Breast epithelium (tissue), 4 donors: ENCODE measurements at regions not wholly inside any gene's neighbourhood (a gene's known extent, or its start where the extent isn't known, plus 50 kb on each side); places are given as distances from the start of the nearest gene placed in this dataset.

ENCODE experiments used
- DNase-seq, 2 donors: peaks; one replicate each; pipeline ENCODE4 v3.0.0-alpha.2; 2019; ENCODE audit warnings: low spot score in 2 of 2
- H3K27ac ChIP-seq, 2 donors: fragments of 200-600 bp; sonication (generic) in 1 of 2; one replicate each; pipeline ENCODE4 v1.5.1; 2016 to 2019; ENCODE audit warnings: mild to moderate bottlenecking in 1 of 2
- H3K27me3 ChIP-seq, 2 donors: fragments of 200-600 bp; sonication (generic) in 1 of 2; one replicate each; pipeline versions ENCODE4 v1.5.1 to v1.6.0; 2017 to 2019; ENCODE audit warnings: control low read depth in 1 of 2, mild to moderate bottlenecking in 1 of 2
- H3K36me3 ChIP-seq: fragments of 200-600 bp; one replicate; pipeline ENCODE4 v1.5.1; 2019
- H3K4me1 ChIP-seq, 2 donors: fragments of 200-600 bp; sonication (generic); one replicate each; pipeline ENCODE4 v1.5.1; 2016 to 2019; ENCODE audit warnings: control low read depth in 1 of 2
- H3K4me3 ChIP-seq, 3 donors: fragments of 200-600 bp; sonication (generic); 1 replicate in 2 of 3; 2 replicates in 1 of 3; pipeline ENCODE4 v1.5.1; 2016 to 2019; ENCODE audit warnings: mild to moderate bottlenecking in 3 of 3, moderate library complexity in 2 of 3
- H3K9me3 ChIP-seq, 2 donors: fragments of 200-600 bp; sonication (generic) in 1 of 2; one replicate each; pipeline ENCODE4 v1.5.1; 2016 to 2019; ENCODE audit warnings: control low read depth in 1 of 2
- POLR2A ChIP-seq: fragments of 450-650 bp; IDR thresholded peaks from one replicate; pipeline ENCODE4 v1.6.1; 2016; ENCODE audit warnings: antibody characterized with exemption, mild to moderate bottlenecking, moderate library complexity
- POLR2AphosphoS5 ChIP-seq, 3 donors: sonication (generic); formaldehyde crosslinking; IDR thresholded peaks; one replicate each; pipeline ENCODE4 v1.6.1; 2017; ENCODE audit warnings: antibody characterized with exemption in 3 of 3
- intact Hi-C: fragments of 100-400 bp; cut with DNase I; formaldehyde crosslinking; loops from one replicate; pipeline ENCODE4 v1.15.1; 2023; ENCODE audit warnings: low total_unique reads
- TF ChIP-seq, protein P1 (sequence below), 3 donors: fragments of 450-650 bp; IDR thresholded peaks; one replicate each; pipeline ENCODE4 v1.5.1; 2016 to 2017; ENCODE audit warnings: antibody characterized with exemption in 3 of 3, mild to moderate bottlenecking in 3 of 3, moderate library complexity in 3 of 3

DNA sequence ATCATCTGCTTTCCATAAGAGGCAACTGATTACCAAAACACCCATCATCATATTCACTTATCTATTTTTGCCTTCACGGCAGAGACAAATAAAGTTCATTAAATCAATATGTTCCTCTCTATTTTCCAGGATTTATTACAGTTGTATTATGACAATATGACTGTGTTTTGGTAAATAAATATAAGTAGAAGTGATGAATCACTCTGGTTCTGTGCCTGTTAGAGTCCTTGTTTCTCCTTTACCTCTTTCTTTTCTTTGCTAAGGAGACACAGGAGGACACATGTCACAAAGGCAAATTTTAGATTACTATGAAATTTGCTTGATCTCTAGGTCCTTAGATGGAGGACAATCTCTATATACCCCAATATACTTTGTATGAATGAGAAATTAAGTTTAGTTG lies 152.6 kb upstream of the PLSCR5 start:
- Histone ChIP-seq H3K4me1 (no peaks in the 10 kb centered on the region), H3K27ac (no peak overlapping the region), H3K27me3 (no peaks in the 10 kb centered on the region), H3K4me3 (no peak overlapping the region), H3K9me3 (no peaks in the 10 kb centered on the region), H3K36me3 (no peaks in the 10 kb centered on the region)
- no peak for TF ChIP-seq POLR2A
- TF ChIP-seq, protein P1, sequence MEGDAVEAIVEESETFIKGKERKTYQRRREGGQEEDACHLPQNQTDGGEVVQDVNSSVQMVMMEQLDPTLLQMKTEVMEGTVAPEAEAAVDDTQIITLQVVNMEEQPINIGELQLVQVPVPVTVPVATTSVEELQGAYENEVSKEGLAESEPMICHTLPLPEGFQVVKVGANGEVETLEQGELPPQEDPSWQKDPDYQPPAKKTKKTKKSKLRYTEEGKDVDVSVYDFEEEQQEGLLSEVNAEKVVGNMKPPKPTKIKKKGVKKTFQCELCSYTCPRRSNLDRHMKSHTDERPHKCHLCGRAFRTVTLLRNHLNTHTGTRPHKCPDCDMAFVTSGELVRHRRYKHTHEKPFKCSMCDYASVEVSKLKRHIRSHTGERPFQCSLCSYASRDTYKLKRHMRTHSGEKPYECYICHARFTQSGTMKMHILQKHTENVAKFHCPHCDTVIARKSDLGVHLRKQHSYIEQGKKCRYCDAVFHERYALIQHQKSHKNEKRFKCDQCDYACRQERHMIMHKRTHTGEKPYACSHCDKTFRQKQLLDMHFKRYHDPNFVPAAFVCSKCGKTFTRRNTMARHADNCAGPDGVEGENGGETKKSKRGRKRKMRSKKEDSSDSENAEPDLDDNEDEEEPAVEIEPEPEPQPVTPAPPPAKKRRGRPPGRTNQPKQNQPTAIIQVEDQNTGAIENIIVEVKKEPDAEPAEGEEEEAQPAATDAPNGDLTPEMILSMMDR (IDR thresholded peaks at IDR 0.05): no peak
- no peak for TF ChIP-seq POLR2AphosphoS5 (IDR thresholded peaks at IDR 0.05)
- intact Hi-C loops: no loop called here
- DNase-seq: no peak

DNA sequence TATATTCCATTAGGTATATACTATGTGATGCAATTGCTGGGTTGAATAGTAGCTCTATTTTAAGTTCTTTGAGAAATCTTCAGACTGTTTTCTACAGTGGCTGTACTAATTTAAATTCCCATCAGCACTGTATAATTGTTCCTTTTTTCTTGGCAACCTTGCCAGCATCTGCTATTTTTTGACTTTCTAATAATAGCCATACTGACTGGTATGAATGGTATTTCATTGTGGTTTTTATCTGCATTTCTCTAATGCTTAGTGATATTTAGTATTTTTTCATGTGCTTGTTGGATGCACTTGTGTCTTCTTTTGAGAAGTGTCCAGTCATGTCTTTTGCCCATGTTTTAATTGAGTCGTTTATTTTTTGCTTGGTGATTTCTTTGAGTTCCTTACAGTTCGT lies 145.1 kb upstream of the PLSCR5 start:
- TF ChIP-seq POLR2A (no peak), POLR2AphosphoS5 (IDR thresholded peaks at IDR 0.05) (no peak)
- TF ChIP-seq, protein P1 (IDR thresholded peaks at IDR 0.05): no peak
- no peak overlapping the region for H3K27ac ChIP-seq
- intact Hi-C loops: no loop called here

DNA sequence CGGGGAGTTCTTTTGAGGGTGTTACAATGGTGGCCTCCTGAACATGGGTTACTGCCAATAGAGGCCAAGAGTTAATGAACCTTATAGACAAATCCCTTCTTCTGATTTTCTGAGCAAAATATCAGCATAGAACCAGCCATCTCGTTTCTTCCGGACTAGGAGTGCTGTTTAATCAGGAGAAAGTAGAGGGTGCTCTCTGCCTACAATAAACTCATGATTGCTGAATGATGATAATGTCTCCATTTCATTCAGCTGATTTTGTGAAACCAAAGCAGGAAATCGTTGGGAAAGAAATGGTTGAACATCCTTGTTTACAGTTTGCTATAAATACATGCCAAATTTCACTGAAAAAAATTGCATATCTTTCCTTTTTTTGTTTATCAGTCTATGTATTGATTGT lies 142.8 kb upstream of the PLSCR5 start:
- H3K4me1 ChIP-seq: no peaks in the 10 kb centered on the region
- no peak overlapping the region for H3K4me3 ChIP-seq
- DNase-seq: no peak
- no peaks in the 10 kb centered on the region for H3K27me3 ChIP-seq
- TF ChIP-seq POLR2A (no peak), POLR2AphosphoS5 (IDR thresholded peaks at IDR 0.05) (no peak)
- TF ChIP-seq, protein P1 (IDR thresholded peaks at IDR 0.05): peak in 1 of 3 donors; percentile 9
- no peak overlapping the region for H3K27ac ChIP-seq
- no peaks in the 10 kb centered on the region for H3K9me3 ChIP-seq
- intact Hi-C loops: no loop called here
- H3K36me3 ChIP-seq: no peaks in the 10 kb centered on the region

More for the DNA sequence above, 145.1 kb upstream of the PLSCR5 start:
- no peak overlapping the region for H3K4me3 ChIP-seq
- no peaks in the 10 kb centered on the region for H3K27me3 ChIP-seq
- no peaks in the 10 kb centered on the region for H3K4me1 ChIP-seq
- H3K9me3 ChIP-seq: no peaks in the 10 kb centered on the region
- DNase-seq: no peak
- no peaks in the 10 kb centered on the region for H3K36me3 ChIP-seq

- intact Hi-C loops: no loop called here
- no peaks in the 10 kb centered on the region for H3K36me3 ChIP-seq
- no peaks in the 10 kb centered on the region for H3K27me3 ChIP-seq
- DNase-seq: no peak
- H3K4me1 ChIP-seq: no peaks in the 10 kb centered on the region
- H3K9me3 ChIP-seq: no peaks in the 10 kb centered on the region
- H3K27ac ChIP-seq: no peak overlapping the region
- TF ChIP-seq POLR2AphosphoS5 (IDR thresholded peaks at IDR 0.05) (no peak), POLR2A (no peak)
- TF ChIP-seq, protein P1 (IDR thresholded peaks at IDR 0.05): no peak
- H3K4me3 ChIP-seq: no peak overlapping the region
Observed at GRCh38 chr3:146747051-146747450, 141.9 kb upstream of the PLSCR5 start.

DNA sequence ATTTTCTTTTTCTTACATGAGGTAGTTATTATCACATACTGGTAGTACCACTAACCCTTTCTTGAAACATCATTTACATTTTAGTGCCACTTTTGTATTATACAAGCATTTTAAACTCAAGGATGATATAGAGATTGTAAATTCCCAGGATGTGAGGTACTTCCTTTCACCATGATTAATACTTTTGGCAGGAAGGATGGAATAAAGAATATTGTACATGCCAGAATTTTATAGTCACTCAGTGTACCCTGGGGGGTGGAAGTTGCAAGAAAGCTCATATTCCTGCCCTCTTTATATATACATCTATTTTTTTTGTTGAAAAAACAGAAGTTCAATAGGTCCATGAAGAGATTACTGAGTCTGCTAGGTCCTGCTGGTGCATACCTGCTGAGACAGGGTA lies 141.0 kb upstream of the PLSCR5 start:
- Histone ChIP-seq H3K9me3 (no peaks in the 10 kb centered on the region), H3K36me3 (no peaks in the 10 kb centered on the region), H3K4me1 (no peaks in the 10 kb centered on the region), H3K27me3 (no peaks in the 10 kb centered on the region), H3K4me3 (no peak overlapping the region), H3K27ac (no peak overlapping the region)
- intact Hi-C loops: no loop called here
- no peak for DNase-seq
- no peak for TF ChIP-seq POLR2A
- TF ChIP-seq, protein P1 (IDR thresholded peaks at IDR 0.05): no peak
- TF ChIP-seq POLR2AphosphoS5 (IDR thresholded peaks at IDR 0.05): no peak
